Left ventricle myocardium inferior (tissue), 1 donor: ENCODE measurements at regions not wholly inside any gene's neighbourhood (a gene's known extent, or its start where the extent isn't known, plus 50 kb on each side); places are given as distances from the start of the nearest gene placed in this dataset.

Experiments
- DNase-seq: peaks from one replicate; pipeline ENCODE4 v3.0.0-alpha.2; 2020
- H3K27ac ChIP-seq: fragments of 200-600 bp; replicated peaks from 2 replicates; pipeline ENCODE4 v1.8.0; 2021
- H3K27me3 ChIP-seq: fragments of 200-600 bp; 2 replicates; pipeline ENCODE4 v1.8.0; 2021; ENCODE audit warnings: low read depth
- H3K36me3 ChIP-seq: fragments of 200-600 bp; 2 replicates; pipeline ENCODE4 v1.8.0; 2021
- H3K4me1 ChIP-seq: fragments of 200-600 bp; 2 replicates; pipeline ENCODE4 v1.8.0; 2021
- H3K4me3 ChIP-seq: fragments of 200-600 bp; 2 replicates; pipeline ENCODE4 v1.8.0; 2021; ENCODE audit warnings: mild to moderate bottlenecking, moderate library complexity
- H3K9me3 ChIP-seq: fragments of 200-600 bp; replicated peaks from 2 replicates; pipeline ENCODE4 v1.8.0; 2021
- intact Hi-C: fragments of 100-400 bp; cut with micrococcal nuclease; formaldehyde crosslinking; loops from one replicate; pipeline ENCODE4 v1.11.0; 2022
- TF ChIP-seq, protein P1 (sequence below): fragments of 200-600 bp; IDR thresholded peaks from 2 replicates; pipeline ENCODE4 v1.8.0; 2021; ENCODE audit warnings: antibody characterized with exemption, mild to moderate bottlenecking, borderline replicate concordance
- donor health status: DM: no; HTN: yes; CAD: no; lungs with severe emphysema.

DNA sequence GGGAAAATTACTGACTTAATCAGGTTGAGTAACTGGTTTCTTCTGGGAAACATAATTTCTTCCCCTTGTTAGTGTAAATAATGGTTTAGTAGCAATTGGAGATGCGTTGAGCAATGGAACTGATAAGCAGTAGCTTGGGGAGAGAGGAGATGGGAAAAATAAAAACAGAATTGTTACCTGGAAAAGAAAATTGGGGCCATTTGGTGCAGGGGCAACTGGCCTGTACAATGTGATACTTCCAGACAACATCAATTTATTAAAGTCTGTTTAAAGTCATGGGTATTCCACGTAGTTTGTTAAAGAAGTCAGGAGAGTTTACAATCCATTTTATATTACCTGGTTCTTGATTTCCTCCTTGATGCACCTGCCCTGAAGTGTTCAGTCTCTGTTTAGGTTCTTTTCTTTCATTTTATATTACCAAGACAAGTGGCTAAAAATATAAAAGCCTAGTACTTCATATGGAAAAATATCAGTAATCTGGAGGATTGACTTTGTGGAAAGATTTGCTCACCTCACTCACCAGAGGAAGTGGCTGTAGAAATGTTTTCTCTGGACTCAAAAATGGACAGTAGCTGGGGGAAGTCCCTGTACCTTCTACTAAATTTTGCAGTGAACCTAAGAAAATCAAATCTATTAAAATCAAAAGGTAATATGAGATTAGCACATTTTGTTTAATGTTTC, 161.0 kb downstream of the DDX1 start:
- H3K27ac ChIP-seq = no peak overlapping the region
- H3K27me3 ChIP-seq = no peaks in the 10 kb centered on the region
- TF ChIP-seq, protein P1, sequence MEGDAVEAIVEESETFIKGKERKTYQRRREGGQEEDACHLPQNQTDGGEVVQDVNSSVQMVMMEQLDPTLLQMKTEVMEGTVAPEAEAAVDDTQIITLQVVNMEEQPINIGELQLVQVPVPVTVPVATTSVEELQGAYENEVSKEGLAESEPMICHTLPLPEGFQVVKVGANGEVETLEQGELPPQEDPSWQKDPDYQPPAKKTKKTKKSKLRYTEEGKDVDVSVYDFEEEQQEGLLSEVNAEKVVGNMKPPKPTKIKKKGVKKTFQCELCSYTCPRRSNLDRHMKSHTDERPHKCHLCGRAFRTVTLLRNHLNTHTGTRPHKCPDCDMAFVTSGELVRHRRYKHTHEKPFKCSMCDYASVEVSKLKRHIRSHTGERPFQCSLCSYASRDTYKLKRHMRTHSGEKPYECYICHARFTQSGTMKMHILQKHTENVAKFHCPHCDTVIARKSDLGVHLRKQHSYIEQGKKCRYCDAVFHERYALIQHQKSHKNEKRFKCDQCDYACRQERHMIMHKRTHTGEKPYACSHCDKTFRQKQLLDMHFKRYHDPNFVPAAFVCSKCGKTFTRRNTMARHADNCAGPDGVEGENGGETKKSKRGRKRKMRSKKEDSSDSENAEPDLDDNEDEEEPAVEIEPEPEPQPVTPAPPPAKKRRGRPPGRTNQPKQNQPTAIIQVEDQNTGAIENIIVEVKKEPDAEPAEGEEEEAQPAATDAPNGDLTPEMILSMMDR = no peak
- H3K4me3 ChIP-seq = no peak overlapping the region
- no peaks in the 10 kb centered on the region for H3K36me3 ChIP-seq
- no peak for DNase-seq
- peaks cover 31% of the 10 kb centered on the region for H3K4me1 ChIP-seq
- intact Hi-C loops = no loop called here
- H3K9me3 ChIP-seq = no peaks in the 10 kb centered on the region

- Histone ChIP-seq H3K27ac (no peak overlapping the region), H3K36me3 (no peaks in the 10 kb centered on the region), H3K9me3 (no peaks in the 10 kb centered on the region), H3K27me3 (no peaks in the 10 kb centered on the region), H3K4me1 (peaks cover 31% of the 10 kb centered on the region), H3K4me3 (no peak overlapping the region)
- TF ChIP-seq, protein P1 = no peak
- intact Hi-C loops = no loop called here
- DNase-seq = no peak
Measured at GRCh38 chr2:15753233-15753798, 161.6 kb downstream of the DDX1 start.

DNA sequence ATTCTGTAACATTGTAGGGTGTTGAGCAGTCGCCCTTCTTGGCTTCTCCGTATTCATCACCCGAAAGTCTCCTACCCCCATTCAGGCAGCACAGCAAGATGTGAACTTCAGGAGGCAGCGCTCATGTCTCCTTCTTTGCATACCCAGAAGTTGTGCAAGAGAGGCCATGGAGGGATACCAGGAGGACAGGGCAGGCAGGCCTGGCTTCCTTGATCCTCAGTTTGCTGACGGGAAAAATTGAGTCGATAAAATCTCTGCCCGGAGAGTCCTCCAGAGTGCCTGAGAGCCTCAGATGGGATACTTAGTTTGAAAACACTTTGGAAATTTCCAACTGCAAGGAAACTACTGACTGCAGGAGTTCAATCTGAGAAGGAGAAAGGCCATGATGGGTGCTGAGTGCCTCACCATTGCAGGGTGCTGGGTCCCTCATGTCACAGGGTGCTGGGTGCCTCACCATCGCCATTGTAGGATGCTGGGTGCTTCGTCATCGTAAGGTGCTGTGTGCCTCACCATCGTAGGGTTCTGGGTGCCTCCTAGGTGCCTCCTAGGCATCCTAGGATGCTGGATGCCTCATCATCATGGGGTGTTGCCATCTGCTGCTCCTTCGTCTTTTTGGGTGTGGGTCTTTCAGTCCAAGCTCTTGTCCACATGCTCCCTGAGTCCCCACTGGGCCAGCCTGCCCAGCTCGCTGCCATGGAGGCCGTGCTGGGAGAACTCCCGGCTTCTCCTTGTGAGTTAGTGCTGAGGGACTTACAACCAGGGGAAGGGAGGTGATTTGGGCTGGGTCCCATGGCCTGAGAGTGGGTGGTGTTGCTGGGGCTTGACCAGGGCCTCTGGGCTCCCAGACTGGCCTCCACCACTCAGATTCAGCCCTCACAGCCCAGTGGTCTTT, 162.4 kb downstream of the DDX1 start:
- H3K36me3 ChIP-seq = no peaks in the 10 kb centered on the region
- H3K27me3 ChIP-seq = no peaks in the 10 kb centered on the region
- no peak overlapping the region for H3K27ac ChIP-seq
- no peaks in the 10 kb centered on the region for H3K9me3 ChIP-seq
- TF ChIP-seq, protein P1 = no peak
- DNase-seq = no peak
- intact Hi-C loops = no loop called here
- H3K4me3 ChIP-seq = no peak overlapping the region
- peaks cover 29% of the 10 kb centered on the region for H3K4me1 ChIP-seq

DNA sequence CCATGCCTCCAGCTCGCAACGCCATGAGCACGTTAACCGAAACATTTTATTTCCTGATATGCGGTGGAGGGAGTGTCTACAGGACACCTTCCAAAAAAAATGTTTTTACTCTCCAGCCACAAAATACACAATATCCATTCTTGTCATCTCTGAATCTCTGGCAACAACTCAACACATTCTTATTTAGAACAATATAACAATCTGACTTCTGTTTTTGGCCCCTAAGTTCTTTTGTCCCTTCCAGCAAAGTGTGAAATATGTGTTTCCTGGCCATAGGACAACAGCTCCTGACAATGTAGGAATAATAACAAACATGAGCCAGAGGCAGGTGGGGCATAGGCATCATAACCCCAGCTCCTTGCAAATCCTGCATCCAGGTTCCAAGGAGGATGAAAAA, 163.0 kb downstream of the DDX1 start:
- DNase-seq = no peak
- no peak overlapping the region for H3K4me3 ChIP-seq
- peaks cover 22% of the 10 kb centered on the region for H3K4me1 ChIP-seq
- intact Hi-C loops = no loop called here
- no peaks in the 10 kb centered on the region for H3K9me3 ChIP-seq
- TF ChIP-seq, protein P1 = no peak
- no peaks in the 10 kb centered on the region for H3K36me3 ChIP-seq
- H3K27ac ChIP-seq = no peak overlapping the region
- no peaks in the 10 kb centered on the region for H3K27me3 ChIP-seq

GRCh38 chr2:15755528-15755927, 163.9 kb downstream of the DDX1 start:
- Histone ChIP-seq H3K9me3 (no peaks in the 10 kb centered on the region), H3K4me1 (peaks cover 14% of the 10 kb centered on the region), H3K36me3 (no peaks in the 10 kb centered on the region), H3K27me3 (no peaks in the 10 kb centered on the region), H3K27ac (no peak overlapping the region), H3K4me3 (no peak overlapping the region)
- no peak for DNase-seq
- TF ChIP-seq, protein P1 = no peak
- intact Hi-C loops = no loop called here
